ENCODE measurements at regions not wholly inside any gene's neighbourhood (a gene's known extent, or its start where the extent isn't known, plus 50 kb on each side); places are given as distances from the start of the nearest gene placed in this dataset.

DNA sequence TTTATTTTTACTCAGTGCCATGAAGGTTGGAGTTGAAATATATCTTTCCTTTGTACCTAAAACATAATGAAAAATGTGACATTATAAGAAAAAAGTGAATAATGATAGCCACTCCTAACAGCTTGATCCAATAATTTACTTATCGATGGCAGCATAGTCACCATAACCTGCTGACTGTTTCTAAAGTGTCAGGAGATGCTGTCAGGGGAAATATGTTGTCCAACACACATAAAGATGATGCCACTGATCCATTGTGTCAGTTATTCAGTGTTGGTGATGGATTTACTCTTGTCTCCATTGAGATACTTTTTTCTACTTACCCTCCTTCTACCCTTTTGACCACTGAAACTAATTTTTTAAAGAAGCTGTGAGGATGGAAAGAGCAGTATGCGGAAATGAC lies 1006.9 kb upstream of the TMEFF2 start:
- H3K9me2 ChIP-seq, result no peaks in the 10 kb centered on the region
- H2AFZ ChIP-seq (ENCODE audit: low read depth), result no peak overlapping the region
- no peaks in the 10 kb centered on the region for H3F3A ChIP-seq (replicated peaks; ENCODE audit: insufficient read depth)
- DNase-seq, result no peak
- TF ChIP-seq RXRA (IDR thresholded peaks at IDR 0.05; ENCODE audit: borderline replicate concordance, low read depth) (no peak), FOXJ3 (CRISPR knock-in tag; IDR thresholded peaks at IDR 0.05) (no peak), TCF12 (IDR thresholded peaks at IDR 0.05) (no peak), FOSL2 (IDR thresholded peaks at IDR 0.05; ENCODE audit: borderline replicate concordance, low read depth) (no peak), JUND (IDR thresholded peaks at IDR 0.05) (no peak), YY1 (IDR thresholded peaks at IDR 0.05; ENCODE audit: low read depth) (no peak)
- TF ChIP-seq, protein P1, sequence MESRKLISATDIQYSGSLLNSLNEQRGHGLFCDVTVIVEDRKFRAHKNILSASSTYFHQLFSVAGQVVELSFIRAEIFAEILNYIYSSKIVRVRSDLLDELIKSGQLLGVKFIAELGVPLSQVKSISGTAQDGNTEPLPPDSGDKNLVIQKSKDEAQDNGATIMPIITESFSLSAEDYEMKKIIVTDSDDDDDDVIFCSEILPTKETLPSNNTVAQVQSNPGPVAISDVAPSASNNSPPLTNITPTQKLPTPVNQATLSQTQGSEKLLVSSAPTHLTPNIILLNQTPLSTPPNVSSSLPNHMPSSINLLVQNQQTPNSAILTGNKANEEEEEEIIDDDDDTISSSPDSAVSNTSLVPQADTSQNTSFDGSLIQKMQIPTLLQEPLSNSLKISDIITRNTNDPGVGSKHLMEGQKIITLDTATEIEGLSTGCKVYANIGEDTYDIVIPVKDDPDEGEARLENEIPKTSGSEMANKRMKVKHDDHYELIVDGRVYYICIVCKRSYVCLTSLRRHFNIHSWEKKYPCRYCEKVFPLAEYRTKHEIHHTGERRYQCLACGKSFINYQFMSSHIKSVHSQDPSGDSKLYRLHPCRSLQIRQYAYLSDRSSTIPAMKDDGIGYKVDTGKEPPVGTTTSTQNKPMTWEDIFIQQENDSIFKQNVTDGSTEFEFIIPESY (IDR thresholded peaks at IDR 0.05; ENCODE audit: borderline replicate concordance, low read depth), result no peak
- TF ChIP-seq, protein P2, sequence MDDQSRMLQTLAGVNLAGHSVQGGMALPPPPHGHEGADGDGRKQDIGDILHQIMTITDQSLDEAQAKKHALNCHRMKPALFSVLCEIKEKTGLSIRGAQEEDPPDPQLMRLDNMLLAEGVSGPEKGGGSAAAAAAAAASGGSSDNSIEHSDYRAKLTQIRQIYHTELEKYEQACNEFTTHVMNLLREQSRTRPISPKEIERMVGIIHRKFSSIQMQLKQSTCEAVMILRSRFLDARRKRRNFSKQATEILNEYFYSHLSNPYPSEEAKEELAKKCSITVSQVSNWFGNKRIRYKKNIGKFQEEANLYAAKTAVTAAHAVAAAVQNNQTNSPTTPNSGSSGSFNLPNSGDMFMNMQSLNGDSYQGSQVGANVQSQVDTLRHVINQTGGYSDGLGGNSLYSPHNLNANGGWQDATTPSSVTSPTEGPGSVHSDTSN (IDR thresholded peaks at IDR 0.05), result no peak
- TF ChIP-seq, protein P3, sequence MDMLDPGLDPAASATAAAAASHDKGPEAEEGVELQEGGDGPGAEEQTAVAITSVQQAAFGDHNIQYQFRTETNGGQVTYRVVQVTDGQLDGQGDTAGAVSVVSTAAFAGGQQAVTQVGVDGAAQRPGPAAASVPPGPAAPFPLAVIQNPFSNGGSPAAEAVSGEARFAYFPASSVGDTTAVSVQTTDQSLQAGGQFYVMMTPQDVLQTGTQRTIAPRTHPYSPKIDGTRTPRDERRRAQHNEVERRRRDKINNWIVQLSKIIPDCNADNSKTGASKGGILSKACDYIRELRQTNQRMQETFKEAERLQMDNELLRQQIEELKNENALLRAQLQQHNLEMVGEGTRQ (IDR thresholded peaks at IDR 0.05; ENCODE audit: borderline replicate concordance, low read depth, low read length), result no peak
- TF ChIP-seq, protein P4, sequence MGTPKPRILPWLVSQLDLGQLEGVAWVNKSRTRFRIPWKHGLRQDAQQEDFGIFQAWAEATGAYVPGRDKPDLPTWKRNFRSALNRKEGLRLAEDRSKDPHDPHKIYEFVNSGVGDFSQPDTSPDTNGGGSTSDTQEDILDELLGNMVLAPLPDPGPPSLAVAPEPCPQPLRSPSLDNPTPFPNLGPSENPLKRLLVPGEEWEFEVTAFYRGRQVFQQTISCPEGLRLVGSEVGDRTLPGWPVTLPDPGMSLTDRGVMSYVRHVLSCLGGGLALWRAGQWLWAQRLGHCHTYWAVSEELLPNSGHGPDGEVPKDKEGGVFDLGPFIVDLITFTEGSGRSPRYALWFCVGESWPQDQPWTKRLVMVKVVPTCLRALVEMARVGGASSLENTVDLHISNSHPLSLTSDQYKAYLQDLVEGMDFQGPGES (IDR thresholded peaks at IDR 0.05; ENCODE audit: low read depth, low read length), result no peak
- H3K27me3 ChIP-seq (ENCODE audit: insufficient read depth), result no peaks in the 10 kb centered on the region
- WGBS (ENCODE audit: low lambda C conversion rate), result 56% methylated on average over 2 of the region's 2 CpGs
- H3K36me3 ChIP-seq (replicated peaks in 1 of 2; ENCODE audit: control insufficient read depth in 1 of 2, insufficient read depth in 2 of 2, low read length in 1 of 2), result no peaks in the 10 kb centered on the region
- no peak overlapping the region for H3K4me2 ChIP-seq
- ChIA-PET POLR2A (no interaction called here), CTCF (no interaction called here)
- no peak overlapping the region for H3K27ac ChIP-seq (ENCODE audit: low read depth in 2 of 2, low read length in 1 of 2)
- no peak overlapping the region for H3K9ac ChIP-seq
- no peaks in the 10 kb centered on the region for H3K9me3 ChIP-seq
- no peaks in the 10 kb centered on the region for H3K79me2 ChIP-seq (ENCODE audit: insufficient read depth)
- no peaks in the 10 kb centered on the region for H3K4me1 ChIP-seq (ENCODE audit: control insufficient read depth in 1 of 2, insufficient read depth in 2 of 2, low read depth in 1 of 2, low read length in 1 of 2)
- no peak overlapping the region for H3K4me3 ChIP-seq (ENCODE audit: low read depth in 2 of 2, low read length in 1 of 2)
- H4K20me1 ChIP-seq (ENCODE audit: insufficient read depth), result no peaks in the 10 kb centered on the region

DNA sequence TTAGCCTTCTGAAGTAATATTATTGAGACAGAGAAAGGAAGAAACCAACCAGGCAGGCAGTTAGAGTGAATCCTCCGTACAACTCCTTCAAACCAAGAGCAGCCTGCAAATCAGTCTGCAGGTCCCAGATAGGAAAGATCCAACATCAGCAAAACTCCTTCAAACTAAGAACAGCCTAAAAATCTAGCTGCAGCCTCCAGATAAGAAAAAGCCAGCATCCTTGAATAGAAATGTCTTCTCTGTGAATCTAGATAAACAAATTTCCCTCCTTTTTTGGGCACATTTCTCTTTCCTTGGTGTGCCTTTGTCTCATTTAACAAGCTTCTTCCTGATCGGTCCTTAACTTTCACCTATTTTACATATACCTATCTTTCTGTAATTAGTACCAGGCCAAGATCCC lies 1004.6 kb upstream of the TMEFF2 start:
- POLR2A ChIA-PET, result no interaction called here

More for the DNA sequence above, 1004.6 kb upstream of the TMEFF2 start:
- no peaks in the 10 kb centered on the region for H4K20me1 ChIP-seq (ENCODE audit: insufficient read depth)
- no peaks in the 10 kb centered on the region for H3K79me2 ChIP-seq (ENCODE audit: insufficient read depth)
- H3K4me2 ChIP-seq, result no peak overlapping the region
- no peaks in the 10 kb centered on the region for H3K4me1 ChIP-seq (ENCODE audit: control insufficient read depth in 1 of 2, insufficient read depth in 2 of 2, low read depth in 1 of 2, low read length in 1 of 2)
- CTCF ChIA-PET, result interaction anchor here (1.3 kb wide), 1 partner anchor 12 kb away, joined by 3 read pairs; no protein-coding TSS in a partner anchor
- H3K27ac ChIP-seq (ENCODE audit: low read depth in 2 of 2, low read length in 1 of 2), result no peak overlapping the region
- no peak for TF ChIP-seq RCOR1 (IDR thresholded peaks at IDR 0.05; ENCODE audit: low read length)
- TF ChIP-seq FOXJ3 (CRISPR knock-in tag; IDR thresholded peaks at IDR 0.05), result no peak
- TF ChIP-seq EZH2phosphoT487 (IDR thresholded peaks at IDR 0.05; ENCODE audit: borderline replicate concordance, low read depth), result no peak
- no peak for TF ChIP-seq POLR2AphosphoS5 (IDR thresholded peaks at IDR 0.05; ENCODE audit: low read depth, low read length)
- TF ChIP-seq GATA2 (CRISPR knock-in tag; IDR thresholded peaks at IDR 0.05), result no peak
- no peak for TF ChIP-seq TCF12 (IDR thresholded peaks at IDR 0.05)
- no peak for TF ChIP-seq CTCF (IDR thresholded peaks at IDR 0.05)
- no peak for TF ChIP-seq RXRA (IDR thresholded peaks at IDR 0.05; ENCODE audit: borderline replicate concordance, low read depth)
- TF ChIP-seq, protein P1 (IDR thresholded peaks at IDR 0.05; ENCODE audit: borderline replicate concordance, low read depth), result no peak
- no peak for TF ChIP-seq YY1 (IDR thresholded peaks at IDR 0.05; ENCODE audit: low read depth)
- TF ChIP-seq NFIC (IDR thresholded peaks at IDR 0.05; ENCODE audit: borderline replicate concordance), result no peak
- TF ChIP-seq FOXM1 (IDR thresholded peaks at IDR 0.05; ENCODE audit: low read depth), result no peak
- no peak for TF ChIP-seq RAD21 (IDR thresholded peaks at IDR 0.05; ENCODE audit: low read length)
- DNase-seq, result no peak
- no peak overlapping the region for H3K4me3 ChIP-seq (ENCODE audit: low read depth in 2 of 2, low read length in 1 of 2)
- WGBS (ENCODE audit: low lambda C conversion rate), result 69% methylated on average over 2 of the region's 2 CpGs
- H3K9me3 ChIP-seq, result no peaks in the 10 kb centered on the region
- peak overlapping the region; percentile 30; the same call in 1 of the 2 replicates for H2AFZ ChIP-seq (ENCODE audit: low read depth)
- no peak overlapping the region for H3K9ac ChIP-seq
- no peaks in the 10 kb centered on the region for H3K27me3 ChIP-seq (ENCODE audit: insufficient read depth)
- no peaks in the 10 kb centered on the region for H3K9me2 ChIP-seq
- no peaks in the 10 kb centered on the region for H3F3A ChIP-seq (replicated peaks; ENCODE audit: insufficient read depth)
- H3K36me3 ChIP-seq (replicated peaks in 1 of 2; ENCODE audit: control insufficient read depth in 1 of 2, insufficient read depth in 2 of 2, low read length in 1 of 2), result no peaks in the 10 kb centered on the region
